Ascending aorta (tissue), 2 donors: ENCODE measurements at regions not wholly inside any gene's neighbourhood (a gene's known extent, or its start where the extent isn't known, plus 50 kb on each side); places are given as distances from the start of the nearest gene placed in this dataset.

Experiments used
- DNase-seq, 2 donors: peaks; one replicate each; pipeline ENCODE4 v3.0.0-alpha.2; 2019; ENCODE audit warnings: low spot score in 2 of 2
- H3K27ac ChIP-seq, 2 donors: fragments of 200-600 bp; sonication (generic); one replicate each; pipeline ENCODE4 v1.5.1; 2016 to 2017; ENCODE audit warnings: mild to moderate bottlenecking in 1 of 2
- H3K27me3 ChIP-seq: fragments of 200-600 bp; sonication (generic); one replicate; pipeline ENCODE4 v1.5.1; 2017
- H3K36me3 ChIP-seq, 2 donors: fragments of 200-600 bp; sonication (generic); one replicate each; pipeline ENCODE4 v1.5.1; 2016
- H3K4me1 ChIP-seq, 2 donors: fragments of 200-600 bp; sonication (generic); one replicate each; pipeline ENCODE4 v1.5.1; 2016 to 2017; ENCODE audit warnings: mild to moderate bottlenecking in 1 of 2
- H3K4me3 ChIP-seq, 2 donors: fragments of 200-600 bp; sonication (generic); one replicate each; pipeline ENCODE4 v1.5.1; 2016 to 2017; ENCODE audit warnings: mild to moderate bottlenecking in 1 of 2
- H3K9me3 ChIP-seq, 2 donors: fragments of 200-600 bp; sonication (generic); one replicate each; pipeline ENCODE4 v1.5.1; 2016
- CTCF ChIP-seq, 3 experiments: fragments of 200-600 bp in 2 of 3; fragments of 450-650 bp in 1 of 3; sonication (generic) in 2 of 3; IDR thresholded peaks; one replicate each; pipeline ENCODE4 v1.5.1; 2016 to 2019; ENCODE audit warnings: antibody characterized with exemption in 3 of 3, mild to moderate bottlenecking in 1 of 3, moderate library complexity in 1 of 3
- intact Hi-C: fragments of 100-400 bp; cut with DNase I; formaldehyde crosslinking; loops from one replicate; pipeline ENCODE4 v1.15.1; 2023

GRCh38 chr6:7468382-7469081 lies 72.9 kb upstream of the DSP start:
- no peak for DNase-seq

GRCh38 chr6:7469696-7470095 lies 71.8 kb upstream of the DSP start:
- H3K27me3 ChIP-seq, result no peaks in the 10 kb centered on the region
- no peaks in the 10 kb centered on the region for H3K36me3 ChIP-seq
- TF ChIP-seq CTCF (IDR thresholded peaks at IDR 0.05), result no peak
- H3K9me3 ChIP-seq, result no peaks in the 10 kb centered on the region
- H3K4me3 ChIP-seq, result no peak overlapping the region
- DNase-seq, result no peak
- intact Hi-C loops, result no loop called here
- H3K27ac ChIP-seq, result no peak overlapping the region
- no peaks in the 10 kb centered on the region for H3K4me1 ChIP-seq

More at GRCh38 chr6:7468382-7469081, 72.9 kb upstream of the DSP start:
- no peaks in the 10 kb centered on the region for H3K27me3 ChIP-seq
- no peak for TF ChIP-seq CTCF (IDR thresholded peaks at IDR 0.05)
- H3K27ac ChIP-seq, result no peak overlapping the region
- peak overlapping the region; percentile 40 to 44 for H3K4me3 ChIP-seq
- intact Hi-C loops, result no loop called here
- H3K36me3 ChIP-seq, result no peaks in the 10 kb centered on the region
- no peaks in the 10 kb centered on the region for H3K9me3 ChIP-seq
- no peaks in the 10 kb centered on the region for H3K4me1 ChIP-seq

- Histone ChIP-seq H3K36me3 (no peaks in the 10 kb centered on the region), H3K4me3 (no peak overlapping the region), H3K4me1 (no peaks in the 10 kb centered on the region), H3K9me3 (no peaks in the 10 kb centered on the region), H3K27me3 (no peaks in the 10 kb centered on the region), H3K27ac (no peak overlapping the region)
- TF ChIP-seq CTCF (IDR thresholded peaks at IDR 0.05), result no peak
- no peak for DNase-seq
- intact Hi-C loops, result no loop called here
These were observed 70.3 kb upstream of the DSP start for GRCh38 chr6:7471171-7471570.

GRCh38 chr6:7473805-7474719 lies 67.4 kb upstream of the DSP start:
- Histone ChIP-seq H3K9me3 (no peaks in the 10 kb centered on the region), H3K27ac (no peak overlapping the region), H3K4me1 (no peaks in the 10 kb centered on the region), H3K4me3 (no peak overlapping the region), H3K36me3 (no peaks in the 10 kb centered on the region), H3K27me3 (no peaks in the 10 kb centered on the region)
- TF ChIP-seq CTCF (IDR thresholded peaks at IDR 0.05), result no peak
- intact Hi-C loops, result no loop called here
- no peak for DNase-seq

- DNase-seq, result no peak
- H3K9me3 ChIP-seq, result no peaks in the 10 kb centered on the region
- intact Hi-C loops, result no loop called here
- no peak overlapping the region for H3K4me3 ChIP-seq
- no peaks in the 10 kb centered on the region for H3K36me3 ChIP-seq
- no peak for TF ChIP-seq CTCF (IDR thresholded peaks at IDR 0.05)
- no peaks in the 10 kb centered on the region for H3K27me3 ChIP-seq
- H3K4me1 ChIP-seq, result no peaks in the 10 kb centered on the region
- H3K27ac ChIP-seq, result no peak overlapping the region
These were observed 66.4 kb upstream of the DSP start for GRCh38 chr6:7475081-7475480.
